Anterior cingulate cortex (tissue), 58 donors: ENCODE measurements at regions not wholly inside any gene's neighbourhood (a gene's known extent, or its start where the extent isn't known, plus 50 kb on each side); places are given as distances from the start of the nearest gene placed in this dataset.
"Not testable (repeated sequence)": the region's sequence is repeated elsewhere in the genome, so short reads cannot be mapped to it uniquely, and the experiment has no call there.

ENCODE experiments used
- DNase-seq, 58 donors: peaks; one replicate each; lab custom pipeline; 2025; lab: John Stamatoyannopoulos, UW

GRCh38 chr7:156517858-156518257, 122.7 kb upstream of the RNF32 start:
- not testable (repeated sequence) for DNase-seq

GRCh38 chr7:156516791-156517378, 123.7 kb upstream of the RNF32 start:
- no peak for DNase-seq

GRCh38 chr7:156515911-156516790, 124.4 kb upstream of the RNF32 start:
- DNase-seq = peak in 11 of 58 donors; percentile 3 to 22 (median 11)

- DNase-seq = no peak
Measured at GRCh38 chr7:156514851-156515250, 125.7 kb upstream of the RNF32 start.

- no peak for DNase-seq
Measured at GRCh38 chr7:156511426-156511825, 129.1 kb upstream of the RNF32 start.

GRCh38 chr7:156510966-156511365, 129.6 kb upstream of the RNF32 start:
- no peak for DNase-seq

GRCh38 chr7:156509216-156509615, 131.4 kb upstream of the RNF32 start:
- DNase-seq = no peak

- DNase-seq = no peak
Measured at GRCh38 chr7:156505876-156506275, 134.7 kb upstream of the RNF32 start.

- no peak for DNase-seq
Measured at GRCh38 chr7:156504687-156505545, 135.7 kb upstream of the RNF32 start.

- DNase-seq = no peak
Measured at GRCh38 chr7:156504006-156504405, 136.6 kb upstream of the RNF32 start.

- DNase-seq = no peak
Measured at GRCh38 chr7:156503196-156503595, 137.4 kb upstream of the RNF32 start.

- not testable (repeated sequence) for DNase-seq
Measured at GRCh38 chr7:156501815-156502214, 138.8 kb upstream of the RNF32 start.

GRCh38 chr7:156499247-156499881, 141.2 kb upstream of the RNF32 start:
- DNase-seq = no peak

GRCh38 chr7:156497776-156498509, 142.6 kb upstream of the RNF32 start:
- DNase-seq = no peak

- DNase-seq = no peak
Measured at GRCh38 chr7:156496865-156497264, 143.7 kb upstream of the RNF32 start.

GRCh38 chr7:156496363-156496769, 144.2 kb upstream of the RNF32 start:
- no peak for DNase-seq

GRCh38 chr7:156494960-156495359, 145.6 kb upstream of the RNF32 start:
- no peak for DNase-seq

GRCh38 chr7:156493942-156494341, 146.6 kb upstream of the RNF32 start:
- no peak for DNase-seq

GRCh38 chr7:156492170-156492569, 148.4 kb upstream of the RNF32 start:
- no peak for DNase-seq

GRCh38 chr7:156491435-156491834, 149.1 kb upstream of the RNF32 start:
- DNase-seq = no peak
